ENCODE measurements at regions not wholly inside any gene's neighbourhood (a gene's known extent, or its start where the extent isn't known, plus 50 kb on each side); places are given as distances from the start of the nearest gene placed in this dataset.

DNA sequence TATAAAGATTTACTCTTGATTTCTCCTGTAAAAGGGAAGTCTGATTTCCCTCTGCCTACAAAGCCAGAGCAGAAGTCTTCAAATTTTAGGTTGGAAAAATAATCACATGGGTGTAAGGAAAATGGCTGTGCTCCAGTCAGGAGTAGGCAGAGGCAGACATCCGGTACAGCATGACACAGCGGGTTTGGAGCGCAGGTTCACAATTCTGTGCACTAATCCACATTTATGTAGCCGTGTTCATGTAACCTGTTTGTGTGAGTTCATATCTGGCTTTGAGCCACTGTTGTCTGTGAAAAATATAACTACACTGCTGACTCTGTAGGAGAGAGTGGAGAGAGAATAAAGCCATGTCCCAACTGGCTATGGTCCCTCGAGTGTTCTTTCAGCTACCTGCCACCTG lies 248.0 kb downstream of the CASP12 start:
- H3K4me3 ChIP-seq = no peak overlapping the region
- 88 to 97% (median 92%) methylated on average over 5 of the region's 5 CpGs for WGBS, 4 donors
- no peak for ATAC-seq

DNA sequence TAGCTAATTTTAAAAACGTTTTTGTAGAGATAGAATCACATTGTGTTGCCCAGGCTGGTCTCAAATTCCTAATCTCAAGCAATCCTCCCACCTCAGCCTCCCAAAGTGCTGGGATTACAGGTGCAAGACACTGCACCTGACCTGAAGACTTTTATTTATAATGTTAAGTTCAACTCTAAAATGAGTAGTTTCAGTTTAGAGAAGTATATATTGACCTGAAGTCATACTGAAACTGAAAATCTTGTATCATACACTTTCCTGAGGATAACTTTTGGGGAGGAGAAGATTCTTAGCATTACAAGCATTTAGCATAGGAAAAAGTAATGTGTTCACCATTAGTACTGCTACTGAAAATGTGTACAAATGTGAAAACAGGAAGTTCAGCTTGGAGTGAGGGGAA lies 249.3 kb downstream of the CASP12 start:
- H3K9me3 ChIP-seq = no peaks in the 10 kb centered on the region
- 24 to 37% (median 27%) methylated on average over 1 of the region's 1 CpG for WGBS, 4 donors
- no peaks in the 10 kb centered on the region for H3K36me3 ChIP-seq
- no peak overlapping the region for H3K27ac ChIP-seq
- TF ChIP-seq, protein P1, sequence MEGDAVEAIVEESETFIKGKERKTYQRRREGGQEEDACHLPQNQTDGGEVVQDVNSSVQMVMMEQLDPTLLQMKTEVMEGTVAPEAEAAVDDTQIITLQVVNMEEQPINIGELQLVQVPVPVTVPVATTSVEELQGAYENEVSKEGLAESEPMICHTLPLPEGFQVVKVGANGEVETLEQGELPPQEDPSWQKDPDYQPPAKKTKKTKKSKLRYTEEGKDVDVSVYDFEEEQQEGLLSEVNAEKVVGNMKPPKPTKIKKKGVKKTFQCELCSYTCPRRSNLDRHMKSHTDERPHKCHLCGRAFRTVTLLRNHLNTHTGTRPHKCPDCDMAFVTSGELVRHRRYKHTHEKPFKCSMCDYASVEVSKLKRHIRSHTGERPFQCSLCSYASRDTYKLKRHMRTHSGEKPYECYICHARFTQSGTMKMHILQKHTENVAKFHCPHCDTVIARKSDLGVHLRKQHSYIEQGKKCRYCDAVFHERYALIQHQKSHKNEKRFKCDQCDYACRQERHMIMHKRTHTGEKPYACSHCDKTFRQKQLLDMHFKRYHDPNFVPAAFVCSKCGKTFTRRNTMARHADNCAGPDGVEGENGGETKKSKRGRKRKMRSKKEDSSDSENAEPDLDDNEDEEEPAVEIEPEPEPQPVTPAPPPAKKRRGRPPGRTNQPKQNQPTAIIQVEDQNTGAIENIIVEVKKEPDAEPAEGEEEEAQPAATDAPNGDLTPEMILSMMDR (IDR thresholded peaks at IDR 0.05) = no peak
- TF ChIP-seq POLR2A (IDR thresholded peaks at IDR 0.05) = no peak
- DNase-seq = no peak
- H3K27me3 ChIP-seq = no peaks in the 10 kb centered on the region
- H3K4me1 ChIP-seq = peaks cover 0 to 12% (median 0%) of the 10 kb centered on the region in 12 donors
- intact Hi-C loops (cut with DNase I) = no loop called here
- ATAC-seq = no peak
- H3K4me3 ChIP-seq = no peak overlapping the region

More for the DNA sequence above, 248.0 kb downstream of the CASP12 start:
- H3K4me1 ChIP-seq = peaks cover 0 to 12% (median 0%) of the 10 kb centered on the region in 12 donors
- intact Hi-C loops (cut with DNase I) = no loop called here
- H3K27ac ChIP-seq = no peak overlapping the region
- TF ChIP-seq POLR2A (IDR thresholded peaks at IDR 0.05) = no peak
- TF ChIP-seq, protein P1 (IDR thresholded peaks at IDR 0.05) = no peak
- H3K9me3 ChIP-seq = no peaks in the 10 kb centered on the region
- H3K27me3 ChIP-seq = no peaks in the 10 kb centered on the region
- DNase-seq = no peak
- no peaks in the 10 kb centered on the region for H3K36me3 ChIP-seq

DNA sequence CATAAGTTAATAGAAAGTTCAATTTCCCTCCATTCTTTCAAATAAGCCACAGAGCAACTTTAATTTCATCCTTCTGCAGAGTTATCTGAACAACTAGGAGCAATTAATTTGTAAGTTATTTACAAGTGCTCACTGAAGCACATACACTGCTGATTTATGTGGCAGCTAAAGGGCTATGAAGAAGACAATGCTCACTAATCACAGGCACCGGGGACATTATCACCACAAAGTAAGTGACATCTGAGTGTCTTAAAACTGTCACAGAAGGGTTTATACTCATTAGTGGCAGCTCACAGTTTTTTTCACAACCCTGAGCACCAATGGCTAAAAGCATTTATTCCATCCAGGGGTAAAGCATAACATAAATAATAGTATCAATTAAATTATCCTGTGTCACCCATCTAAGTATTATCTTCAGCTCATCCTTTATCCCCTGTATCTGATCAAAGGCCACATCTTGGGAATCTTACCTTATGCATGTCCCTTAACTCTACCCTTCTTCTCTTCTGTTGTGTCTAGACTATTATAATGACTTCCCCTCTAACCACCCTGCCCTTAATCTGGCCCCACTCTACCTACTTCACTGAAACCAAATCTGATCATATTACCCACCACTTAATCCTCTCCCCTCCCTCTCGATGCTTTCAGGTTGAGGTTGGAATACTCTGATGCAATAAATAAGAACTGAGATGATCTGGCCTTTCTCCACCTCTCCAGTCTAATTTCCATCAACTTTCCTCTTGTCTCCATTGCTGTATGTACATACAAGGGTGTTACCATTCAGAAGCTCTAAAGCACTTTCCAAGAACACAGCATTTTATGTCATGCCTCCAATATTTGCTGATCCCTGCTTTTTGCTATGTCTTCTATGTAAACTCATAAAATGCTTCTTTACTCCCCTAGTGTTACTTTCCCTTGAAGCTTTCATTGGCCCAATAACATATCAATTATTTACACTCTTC lies 252.7 kb downstream of the CASP12 start:
- DNase-seq (no peak), ATAC-seq (no peak)
- H3K36me3 ChIP-seq = no peaks in the 10 kb centered on the region
- TF ChIP-seq, protein P1 (IDR thresholded peaks at IDR 0.05) = no peak
- TF ChIP-seq POLR2A (IDR thresholded peaks at IDR 0.05) = no peak
- intact Hi-C loops (cut with DNase I) = no loop called here
- 55 to 69% (median 65%) methylated on average over 2 of the region's 2 CpGs for WGBS, 4 donors
- no peaks in the 10 kb centered on the region for H3K9me3 ChIP-seq
- no peak overlapping the region for H3K27ac ChIP-seq
- no peak overlapping the region for H3K4me3 ChIP-seq
- no peaks in the 10 kb centered on the region for H3K27me3 ChIP-seq
- H3K4me1 ChIP-seq = no peaks in the 10 kb centered on the region

DNA sequence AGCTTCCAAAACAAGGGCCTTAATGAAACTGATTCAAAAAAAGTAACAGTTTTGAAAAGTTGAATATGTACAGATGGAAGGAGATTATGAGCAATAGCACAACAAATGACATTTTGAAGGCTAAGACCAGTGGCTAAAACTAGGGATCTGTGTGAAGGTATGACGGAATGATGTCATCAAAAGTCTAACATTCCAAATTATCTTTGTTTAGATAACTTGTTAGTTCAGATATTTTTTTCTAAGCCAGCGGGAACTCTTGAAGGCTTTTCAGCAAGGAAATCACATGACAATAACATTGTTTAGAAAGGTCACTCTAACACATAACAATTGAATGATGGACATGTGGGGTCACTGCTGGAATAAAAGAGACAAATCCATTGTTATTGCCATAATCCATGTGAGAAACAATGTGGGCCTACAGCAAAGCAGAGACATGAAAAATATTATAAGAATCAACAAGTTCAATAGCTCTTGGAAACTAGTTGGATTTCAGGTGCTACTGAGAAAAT lies 260.5 kb downstream of the CASP12 start:
- H3K4me1 ChIP-seq = peaks cover 0 to 5% (median 0%) of the 10 kb centered on the region in 12 donors
- WGBS, 4 donors = 54 to 64% (median 60%) methylated on average over 2 of the region's 2 CpGs
- DNase-seq (no peak), ATAC-seq (no peak)
- H3K9me3 ChIP-seq = no peaks in the 10 kb centered on the region
- H3K27me3 ChIP-seq = no peaks in the 10 kb centered on the region
- H3K27ac ChIP-seq = no peak overlapping the region
- TF ChIP-seq, protein P1 (IDR thresholded peaks at IDR 0.05) = no peak
- no peak for TF ChIP-seq POLR2A (IDR thresholded peaks at IDR 0.05)
- no peak overlapping the region for H3K4me3 ChIP-seq
- no peaks in the 10 kb centered on the region for H3K36me3 ChIP-seq
- intact Hi-C loops (cut with DNase I) = no loop called here
